Stimulated activated effector memory CD8-positive, alpha-beta T cell treated with anti-CD3 and anti-CD28 coated beads, Interleukin-12 subunit alpha, Interleukin-12 subunit beta, amount 100 ng/mL, for 72 hours (primary cell): ENCODE measurements at regions not wholly inside any gene's neighbourhood (a gene's known extent, or its start where the extent isn't known, plus 50 kb on each side); places are given as distances from the start of the nearest gene placed in this dataset.
"Not testable (repeated sequence)": the region's sequence is repeated elsewhere in the genome, so short reads cannot be mapped to it uniquely, and the experiment has no call there.

Source experiments
- ATAC-seq: fragments of 150-1000 bp; cut with Tn5 transposase; 2 replicates; pipeline ENCODE4 v1.10.0; 2021
- DNase-seq, 2 donors: peaks; one replicate each; pipeline ENCODE4 v3.0.0; 2021 to 2022; ENCODE audit warnings: low spot score in 2 of 2
- H3K27ac Mint-ChIP-seq: one replicate; pipeline ENCODE4 v1.8.0; 2022; ENCODE audit warnings: mild to moderate bottlenecking, mixed read lengths
- H3K36me3 Mint-ChIP-seq: one replicate; pipeline ENCODE4 v1.8.0; 2022; ENCODE audit warnings: mild to moderate bottlenecking, mixed read lengths
- H3K4me1 Mint-ChIP-seq: one replicate; pipeline ENCODE4 v1.8.0; 2022; ENCODE audit warnings: mixed read lengths
- H3K4me3 Mint-ChIP-seq: one replicate; pipeline ENCODE4 v1.8.0; 2022; ENCODE audit warnings: mild to moderate bottlenecking, mixed read lengths
- H3K9me3 Mint-ChIP-seq: one replicate; pipeline ENCODE4 v1.8.0; 2022; ENCODE audit warnings: mixed read lengths

DNA sequence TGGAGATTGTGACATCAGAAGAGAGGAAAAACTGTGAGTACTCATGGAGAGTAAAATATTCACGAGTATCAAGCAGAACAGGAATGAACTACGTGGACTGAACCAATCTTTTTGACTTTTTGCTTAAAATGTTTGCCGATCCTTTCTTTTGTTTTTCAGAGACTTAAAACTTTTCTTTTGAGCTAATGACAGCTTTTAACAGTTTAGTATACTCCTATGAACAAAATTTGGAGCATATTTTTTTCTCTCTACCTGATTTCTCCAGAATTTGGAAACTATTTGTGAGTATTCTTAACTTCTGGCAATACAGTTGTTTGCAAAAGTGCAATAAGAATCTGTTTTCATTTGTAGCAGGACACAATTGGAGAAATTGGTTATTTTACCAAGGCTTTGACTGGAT, 786.3 kb downstream of the SORCS1 start:
- H3K27ac Mint-ChIP-seq: no peak overlapping the region
- ATAC-seq (no peak), DNase-seq (no peak)
- H3K4me3 Mint-ChIP-seq: no peak overlapping the region
- H3K9me3 Mint-ChIP-seq: peaks cover 7% of the 10 kb centered on the region
- H3K4me1 Mint-ChIP-seq: no peaks in the 10 kb centered on the region
- H3K36me3 Mint-ChIP-seq: no peaks in the 10 kb centered on the region

DNA sequence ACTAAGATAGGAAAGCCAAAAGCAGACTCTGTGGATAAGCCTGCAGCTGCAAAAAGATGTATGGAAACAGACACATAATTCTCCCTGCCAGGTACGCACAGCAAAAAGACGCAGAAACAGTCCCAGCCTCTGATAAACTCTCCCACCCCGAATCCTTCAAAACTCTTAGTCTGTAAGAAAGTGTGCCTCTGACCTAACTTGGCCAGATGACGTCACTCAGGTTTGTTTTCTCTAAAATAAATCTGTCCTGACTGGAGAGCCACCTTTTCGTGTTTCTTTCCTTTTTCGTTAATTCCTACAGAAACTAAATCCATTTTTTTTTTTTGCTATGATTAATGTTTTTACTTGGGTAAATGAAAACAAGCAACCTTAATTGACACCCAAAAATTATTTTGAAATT, 793.8 kb downstream of the SORCS1 start:
- no peak overlapping the region for H3K27ac Mint-ChIP-seq
- H3K4me1 Mint-ChIP-seq: no peaks in the 10 kb centered on the region
- peaks cover 9% of the 10 kb centered on the region for H3K9me3 Mint-ChIP-seq
- no peak overlapping the region for H3K4me3 Mint-ChIP-seq
- no peak for DNase-seq
- no peak for ATAC-seq
- H3K36me3 Mint-ChIP-seq: no peaks in the 10 kb centered on the region

DNA sequence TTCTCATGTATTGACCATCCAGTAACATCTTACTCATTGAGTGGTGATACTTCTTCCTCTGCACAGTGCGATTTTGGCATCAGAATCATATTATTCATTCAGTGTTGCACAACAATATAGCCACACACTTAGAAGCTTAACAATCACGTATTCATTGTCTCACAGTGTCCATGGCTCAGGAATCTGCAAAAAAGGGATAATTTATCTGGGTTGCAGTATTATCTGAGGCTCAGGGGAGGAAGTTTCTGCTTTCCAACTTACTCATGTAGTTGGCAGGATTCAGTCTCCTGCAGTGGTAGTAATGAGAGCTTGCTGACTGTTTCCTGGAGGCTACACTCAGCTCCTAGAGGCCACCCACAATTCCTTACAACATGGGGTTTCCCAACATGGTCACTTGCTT, 803.6 kb downstream of the SORCS1 start:
- Mint-ChIP-seq H3K4me1 (no peaks in the 10 kb centered on the region), H3K27ac (no peak overlapping the region), H3K36me3 (no peaks in the 10 kb centered on the region), H3K4me3 (no peak overlapping the region), H3K9me3 (peaks cover 4% of the 10 kb centered on the region)
- DNase-seq (no peak), ATAC-seq (no peak)

DNA sequence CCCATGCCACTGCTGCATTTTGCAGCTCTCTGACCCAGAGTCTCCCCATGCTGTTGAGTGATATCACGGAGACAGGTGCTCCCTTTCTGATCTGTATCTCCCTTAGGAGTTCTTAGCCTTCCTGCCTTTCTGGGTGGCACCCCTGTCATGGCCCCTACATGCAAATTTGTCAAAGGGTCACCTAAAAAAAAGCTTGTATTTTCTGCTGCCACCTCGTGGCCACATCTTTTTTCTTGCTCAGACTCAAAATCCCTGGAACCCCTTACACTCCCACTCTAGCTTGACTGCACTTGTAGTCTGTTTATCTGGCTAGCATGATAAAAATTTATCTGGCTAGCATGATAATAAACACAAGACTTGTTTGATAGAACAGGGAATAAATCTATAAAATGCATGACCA, 809.1 kb downstream of the SORCS1 start:
- DNase-seq: no peak
- no peak overlapping the region for H3K27ac Mint-ChIP-seq

DNA sequence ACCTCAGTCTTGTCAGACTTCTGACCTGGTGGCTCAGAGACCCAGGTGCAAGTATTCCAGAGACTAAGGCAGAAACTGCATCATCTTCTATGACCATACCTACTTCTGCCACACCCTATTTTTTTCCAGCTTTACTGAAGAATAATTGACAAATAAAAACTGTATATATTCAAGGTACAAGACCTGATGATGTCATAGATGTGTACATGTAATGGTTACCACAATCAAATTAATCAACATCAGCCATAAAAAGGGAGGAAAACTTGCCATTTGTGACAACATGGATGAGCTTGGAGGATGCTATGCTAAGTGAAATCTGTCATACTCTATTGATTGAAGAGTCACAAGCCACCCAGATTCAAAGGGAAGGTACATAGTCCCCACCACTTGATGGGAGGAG, 815.6 kb downstream of the SORCS1 start:
- no peak overlapping the region for H3K4me3 Mint-ChIP-seq
- no peaks in the 10 kb centered on the region for H3K36me3 Mint-ChIP-seq
- no peak for DNase-seq
- no peak overlapping the region for H3K27ac Mint-ChIP-seq
- peaks cover 8% of the 10 kb centered on the region for H3K9me3 Mint-ChIP-seq
- no peaks in the 10 kb centered on the region for H3K4me1 Mint-ChIP-seq
- ATAC-seq: no peak

More for the DNA sequence above, 809.1 kb downstream of the SORCS1 start:
- no peaks in the 10 kb centered on the region for H3K4me1 Mint-ChIP-seq
- no peak overlapping the region for H3K4me3 Mint-ChIP-seq
- ATAC-seq: no peak
- no peaks in the 10 kb centered on the region for H3K36me3 Mint-ChIP-seq
- H3K9me3 Mint-ChIP-seq: peaks cover 13% of the 10 kb centered on the region

DNA sequence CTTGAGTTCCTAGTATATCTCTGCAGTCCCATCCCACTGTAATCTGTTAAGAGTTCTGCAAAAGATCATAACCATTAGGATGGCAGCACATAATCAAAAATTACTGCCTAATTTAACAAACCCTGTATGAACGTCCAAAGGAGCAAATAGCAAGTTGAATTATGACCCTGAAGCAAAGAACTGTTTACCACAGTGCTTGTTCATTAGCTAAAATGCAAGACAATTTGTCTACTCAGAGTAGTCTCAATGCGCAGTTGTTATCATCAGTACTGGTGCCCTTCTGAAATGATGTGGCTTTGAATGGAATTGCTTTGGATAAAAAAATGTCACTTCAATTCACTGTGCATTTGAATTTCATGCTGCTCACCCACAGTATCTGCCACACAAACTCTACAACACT, 817.0 kb downstream of the SORCS1 start:
- no peaks in the 10 kb centered on the region for H3K36me3 Mint-ChIP-seq
- H3K9me3 Mint-ChIP-seq: peaks cover 11% of the 10 kb centered on the region
- no peak overlapping the region for H3K4me3 Mint-ChIP-seq
- no peaks in the 10 kb centered on the region for H3K4me1 Mint-ChIP-seq
- H3K27ac Mint-ChIP-seq: no peak overlapping the region
- ATAC-seq (no peak), DNase-seq (no peak)

DNA sequence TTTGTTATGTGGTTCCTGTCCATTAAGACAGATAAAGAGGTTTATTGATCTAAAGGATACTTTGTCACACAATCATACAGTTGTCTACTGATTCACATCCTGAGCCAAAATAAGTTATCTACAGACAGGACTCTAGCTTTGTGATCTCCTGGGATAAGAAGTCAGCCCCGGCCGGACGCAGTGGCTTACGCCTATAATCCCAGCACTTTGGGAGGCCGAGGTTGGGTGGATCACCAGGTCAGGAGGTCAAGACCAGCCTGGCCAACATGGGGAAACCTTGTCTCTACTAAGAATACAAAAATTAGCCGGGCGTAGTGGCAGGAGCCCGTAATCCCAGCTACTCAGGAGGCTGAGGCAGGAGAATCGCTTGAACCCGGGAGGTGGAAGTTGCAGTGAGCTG, 821.0 kb downstream of the SORCS1 start:
- not testable (repeated sequence) for ATAC-seq, H3K27ac Mint-ChIP-seq, H3K9me3 Mint-ChIP-seq, H3K36me3 Mint-ChIP-seq, H3K4me1 Mint-ChIP-seq, H3K4me3 Mint-ChIP-seq, DNase-seq

DNA sequence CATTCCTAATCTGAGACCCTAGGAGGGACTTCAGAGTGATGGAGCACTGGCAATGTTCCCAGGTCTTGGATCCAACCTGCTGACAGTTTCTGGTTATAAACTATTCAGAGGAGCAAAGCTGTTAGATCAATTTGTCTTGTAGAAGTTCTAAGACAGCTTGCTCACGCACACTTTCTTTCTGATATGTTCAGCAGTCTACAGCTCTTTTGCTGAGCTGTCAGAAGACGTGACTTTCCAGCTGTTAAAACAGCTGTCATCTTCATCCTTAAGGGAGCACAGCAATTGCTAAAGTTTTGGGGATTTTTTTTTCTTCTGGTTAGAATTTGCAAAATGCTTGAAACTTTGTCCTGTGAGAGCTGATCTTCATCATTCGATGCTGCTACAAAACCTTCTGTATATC, 823.1 kb downstream of the SORCS1 start:
- ATAC-seq (no peak), DNase-seq (no peak)
- Mint-ChIP-seq H3K4me1 (no peaks in the 10 kb centered on the region), H3K9me3 (peaks cover 7% of the 10 kb centered on the region), H3K36me3 (no peaks in the 10 kb centered on the region), H3K4me3 (no peak overlapping the region), H3K27ac (no peak overlapping the region)

DNA sequence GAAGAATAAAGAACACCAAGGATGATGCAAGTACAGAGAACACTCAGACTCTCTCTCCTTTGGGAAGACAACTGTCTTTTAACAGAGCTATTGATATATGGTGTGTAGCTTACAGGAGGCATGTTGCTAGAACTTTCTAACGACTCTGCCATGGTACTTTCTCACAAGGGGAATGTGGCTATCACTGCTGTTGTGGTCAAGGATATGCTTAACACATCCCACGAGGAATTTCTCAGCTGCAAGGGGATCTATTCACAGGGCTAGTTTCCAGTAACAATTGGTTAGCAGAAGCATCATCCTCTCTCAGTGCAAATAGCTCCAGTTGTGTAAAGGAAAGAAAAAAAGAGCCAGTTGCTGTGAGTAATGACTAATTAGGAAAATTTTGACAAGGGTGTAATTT, 826.0 kb downstream of the SORCS1 start:
- ATAC-seq (no peak), DNase-seq (no peak)
- H3K9me3 Mint-ChIP-seq: peaks cover 19% of the 10 kb centered on the region
- H3K27ac Mint-ChIP-seq: no peak overlapping the region
- H3K36me3 Mint-ChIP-seq: no peaks in the 10 kb centered on the region
- H3K4me1 Mint-ChIP-seq: no peaks in the 10 kb centered on the region
- H3K4me3 Mint-ChIP-seq: no peak overlapping the region

DNA sequence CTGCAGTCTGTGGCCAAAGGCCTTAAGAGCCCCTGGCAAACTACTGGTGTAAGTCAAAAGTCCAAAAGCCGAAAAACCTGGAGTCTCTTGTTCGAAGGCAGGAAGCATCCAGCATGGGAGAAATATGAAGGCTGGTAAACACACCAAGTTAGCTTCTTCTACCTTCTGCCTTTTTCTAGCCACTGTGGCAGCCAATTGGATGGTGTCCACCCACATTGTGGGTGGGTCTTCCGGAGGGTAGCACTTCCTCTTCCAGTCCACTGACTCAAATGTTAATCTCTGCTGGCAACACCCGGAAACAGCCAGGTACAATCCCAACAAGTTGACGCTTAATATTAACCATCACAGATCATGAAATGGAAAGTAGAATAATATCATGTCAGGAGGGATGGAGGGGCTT, 827.6 kb downstream of the SORCS1 start:
- ATAC-seq (no peak), DNase-seq (no peak)
- Mint-ChIP-seq H3K9me3 (peaks cover 19% of the 10 kb centered on the region), H3K4me3 (no peak overlapping the region), H3K4me1 (no peaks in the 10 kb centered on the region), H3K27ac (no peak overlapping the region), H3K36me3 (no peaks in the 10 kb centered on the region)

DNA sequence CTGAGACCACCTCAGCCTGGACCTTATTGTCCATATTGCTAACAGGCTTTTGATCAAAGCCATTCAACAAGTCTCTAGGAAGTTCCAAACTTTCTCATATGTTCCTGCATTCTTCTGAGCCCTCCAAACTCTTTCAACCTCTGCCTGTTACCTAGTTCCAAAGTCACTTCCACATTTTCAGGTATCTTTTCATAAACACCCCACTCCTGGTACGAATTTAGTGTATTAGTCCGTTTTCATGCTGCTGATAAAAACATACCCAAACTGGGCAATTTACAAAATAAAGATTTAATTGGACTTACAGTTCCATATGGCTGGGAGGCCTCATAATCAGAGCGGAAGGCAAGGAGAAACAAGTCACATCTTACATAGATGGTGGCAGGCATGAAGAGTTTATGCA, 836.8 kb downstream of the SORCS1 start:
- Mint-ChIP-seq H3K9me3 (peaks cover 30% of the 10 kb centered on the region), H3K4me1 (no peaks in the 10 kb centered on the region), H3K36me3 (no peaks in the 10 kb centered on the region), H3K4me3 (no peak overlapping the region), H3K27ac (no peak overlapping the region)
- ATAC-seq (no peak), DNase-seq (no peak)

DNA sequence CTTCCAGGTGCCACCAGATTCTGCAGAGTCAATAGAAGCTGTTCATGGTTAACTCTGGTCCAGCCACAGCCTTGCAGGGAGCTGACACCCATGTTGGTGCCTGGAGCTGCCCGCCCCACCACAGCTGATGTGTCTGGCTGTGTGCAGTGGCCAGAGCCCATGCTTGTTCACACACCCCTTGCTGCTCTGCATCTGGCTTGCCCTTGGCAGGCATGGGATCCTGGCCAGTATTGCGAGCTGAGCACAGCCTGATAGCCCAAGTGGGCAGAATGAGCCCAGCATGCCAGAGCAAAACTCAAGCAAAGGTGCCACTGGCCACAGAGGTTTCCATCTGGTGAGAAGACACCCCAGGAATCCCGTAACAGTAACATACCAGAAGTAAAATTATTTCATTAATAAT, 843.6 kb downstream of the SORCS1 start:
- no peak for ATAC-seq
- Mint-ChIP-seq H3K9me3 (peaks cover 10% of the 10 kb centered on the region), H3K27ac (no peak overlapping the region), H3K36me3 (no peaks in the 10 kb centered on the region), H3K4me1 (no peaks in the 10 kb centered on the region), H3K4me3 (no peak overlapping the region)
- no peak for DNase-seq

DNA sequence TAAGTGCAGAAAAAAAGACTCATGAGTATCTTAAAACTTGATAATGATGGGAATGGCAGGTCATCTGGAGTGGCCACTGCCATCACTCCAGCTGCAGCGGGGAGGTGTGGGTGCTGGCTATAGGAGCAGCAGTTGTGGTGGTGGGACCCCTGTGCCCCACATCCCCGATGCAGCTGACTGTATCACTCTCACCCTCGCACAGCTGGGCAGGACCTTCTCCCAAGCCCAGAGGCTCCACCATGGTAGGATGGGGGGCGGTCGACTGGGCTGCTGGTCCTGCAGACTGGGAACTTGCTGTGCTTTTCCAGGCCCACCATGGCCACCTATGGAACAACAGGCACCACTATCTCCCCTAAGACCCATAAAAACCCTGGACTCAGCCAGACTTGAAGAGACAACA, 844.4 kb downstream of the SORCS1 start:
- no peaks in the 10 kb centered on the region for H3K36me3 Mint-ChIP-seq
- H3K9me3 Mint-ChIP-seq: peaks cover 7% of the 10 kb centered on the region
- DNase-seq: no peak
- H3K27ac Mint-ChIP-seq: no peak overlapping the region
- no peak overlapping the region for H3K4me3 Mint-ChIP-seq
- H3K4me1 Mint-ChIP-seq: no peaks in the 10 kb centered on the region
- ATAC-seq: no peak

DNA sequence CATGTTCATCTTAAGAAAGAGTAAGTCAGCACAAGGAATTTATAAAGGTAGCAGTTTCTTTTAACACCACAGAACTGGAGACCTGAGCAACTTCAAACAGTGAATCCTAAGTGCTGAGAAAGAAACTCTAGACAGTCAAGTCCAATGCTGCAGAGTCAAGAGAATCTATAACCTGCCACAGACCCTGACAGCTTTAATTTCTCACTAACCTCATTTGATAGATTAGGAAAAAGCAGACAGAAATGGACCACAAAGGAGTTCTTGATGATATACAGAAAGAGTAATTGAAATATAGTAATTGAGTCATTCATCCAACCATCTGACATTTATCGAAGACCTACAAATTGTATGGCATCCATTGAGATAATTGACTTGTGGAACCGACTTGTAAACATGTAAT, 847.0 kb downstream of the SORCS1 start:
- Mint-ChIP-seq H3K9me3 (peaks cover 6% of the 10 kb centered on the region), H3K4me1 (no peaks in the 10 kb centered on the region), H3K4me3 (no peak overlapping the region), H3K27ac (no peak overlapping the region), H3K36me3 (no peaks in the 10 kb centered on the region)
- ATAC-seq (no peak), DNase-seq (no peak)

DNA sequence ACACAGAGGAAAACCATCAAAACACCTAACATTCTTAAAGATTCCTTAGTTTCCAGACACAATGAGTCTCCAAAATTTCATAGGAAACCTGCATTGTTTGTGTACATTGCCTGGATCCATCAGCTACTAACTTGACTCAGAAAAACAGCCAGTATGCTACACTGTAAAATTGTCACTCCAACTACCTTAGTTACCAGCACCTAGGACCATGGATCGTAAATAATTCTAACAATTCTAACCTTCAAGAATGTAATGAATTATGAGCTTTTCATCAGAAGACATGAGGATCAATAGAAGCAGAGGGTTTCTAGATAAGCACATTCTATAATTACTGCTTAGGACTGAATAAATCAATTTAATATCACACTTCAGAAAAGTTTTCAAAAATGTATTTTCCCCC, 851.5 kb downstream of the SORCS1 start:
- Mint-ChIP-seq H3K9me3 (peaks cover 16% of the 10 kb centered on the region), H3K27ac (no peak overlapping the region), H3K4me1 (no peaks in the 10 kb centered on the region), H3K36me3 (no peaks in the 10 kb centered on the region), H3K4me3 (no peak overlapping the region)
- ATAC-seq (no peak), DNase-seq (no peak)

DNA sequence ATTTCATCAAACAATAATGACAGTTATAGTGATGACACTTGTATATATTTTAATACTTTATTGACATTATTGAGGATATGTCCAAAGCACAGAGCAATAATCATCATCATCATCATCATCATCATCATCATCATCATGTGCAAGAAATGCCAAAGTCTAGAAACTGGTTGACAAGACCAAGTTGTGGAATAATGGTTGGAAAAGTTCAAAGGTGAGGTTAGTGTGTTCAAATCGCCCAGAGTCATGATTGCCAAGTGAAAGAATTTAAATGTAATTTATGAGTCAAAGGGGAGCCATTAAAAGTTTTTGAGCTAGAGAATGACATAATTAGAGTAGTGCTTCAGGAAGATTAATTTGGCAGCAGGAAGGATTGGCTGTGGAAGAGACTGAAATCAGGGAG, 852.4 kb downstream of the SORCS1 start:
- ATAC-seq: no peak
- Mint-ChIP-seq H3K4me3 (no peak overlapping the region), H3K36me3 (no peaks in the 10 kb centered on the region), H3K27ac (no peak overlapping the region), H3K4me1 (no peaks in the 10 kb centered on the region), H3K9me3 (peaks cover 16% of the 10 kb centered on the region)
- DNase-seq: no peak

DNA sequence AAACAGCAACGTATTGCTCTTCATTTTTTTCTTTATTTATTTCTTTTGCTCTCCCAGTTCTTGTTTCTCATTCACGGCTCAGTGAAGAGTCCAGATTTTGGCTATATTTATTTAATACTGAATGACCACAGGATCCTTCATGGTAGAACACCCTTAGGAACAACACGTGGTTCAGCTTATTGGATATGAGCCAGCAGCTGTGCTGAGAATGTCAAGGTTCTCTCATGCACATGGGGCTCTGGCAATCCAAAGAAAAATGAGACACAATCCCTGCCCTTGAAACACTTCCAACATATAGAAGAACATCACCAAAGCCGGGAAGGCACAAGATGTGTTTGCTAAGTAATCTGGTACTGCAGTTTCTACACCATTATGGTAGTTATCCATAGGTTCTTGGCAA, 852.9 kb downstream of the SORCS1 start:
- DNase-seq: no peak
- Mint-ChIP-seq H3K27ac (no peak overlapping the region), H3K4me3 (no peak overlapping the region), H3K9me3 (peaks cover 16% of the 10 kb centered on the region), H3K4me1 (no peaks in the 10 kb centered on the region), H3K36me3 (no peaks in the 10 kb centered on the region)
- ATAC-seq: no peak
